Fibroblast of skin of scalp (primary cell): ENCODE measurements at regions not wholly inside any gene's neighbourhood (a gene's known extent, or its start where the extent isn't known, plus 50 kb on each side); places are given as distances from the start of the nearest gene placed in this dataset.

Experiments used
- DNase-seq: peaks from one replicate; pipeline ENCODE4 v3.0.0-alpha.2; 2013

DNA sequence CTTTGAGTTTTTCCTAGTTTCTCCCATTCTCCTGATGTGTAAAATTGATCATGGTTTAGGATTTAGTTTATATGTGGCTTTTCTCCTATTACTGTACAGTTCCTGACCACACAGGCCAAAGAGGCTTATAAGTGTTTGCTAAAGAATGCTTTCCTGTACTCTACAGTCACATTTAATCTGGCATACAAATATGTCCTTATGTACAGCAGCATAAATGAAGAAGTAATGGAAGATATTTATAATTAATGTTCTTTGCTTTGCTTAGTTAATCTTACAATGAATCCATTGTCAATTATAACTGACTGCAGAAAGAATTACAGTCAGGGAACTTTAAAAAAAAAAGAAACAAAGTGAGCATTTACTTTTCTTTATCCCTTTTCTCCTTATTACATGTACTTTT is 293.9 kb downstream of the KCNC2 start:
- no peak for DNase-seq

DNA sequence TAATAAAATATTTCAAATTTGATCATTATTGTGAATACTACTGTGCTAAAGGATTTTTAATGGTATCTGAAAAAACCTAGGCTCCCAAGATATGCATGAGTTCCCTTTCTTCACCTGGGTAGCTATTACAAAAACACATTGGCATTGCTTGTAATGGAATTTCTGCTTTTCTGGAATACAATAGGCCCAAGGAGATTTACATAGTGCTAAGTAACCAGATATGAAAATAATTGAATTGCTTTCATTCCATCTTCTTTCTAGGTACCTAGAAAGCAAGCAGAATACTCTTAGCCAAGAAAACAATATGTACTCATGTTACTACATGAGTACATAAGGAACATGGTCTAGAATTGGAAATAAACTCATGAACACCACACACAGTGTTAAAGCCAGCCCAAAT is 291.9 kb downstream of the KCNC2 start:
- DNase-seq = no peak

DNA sequence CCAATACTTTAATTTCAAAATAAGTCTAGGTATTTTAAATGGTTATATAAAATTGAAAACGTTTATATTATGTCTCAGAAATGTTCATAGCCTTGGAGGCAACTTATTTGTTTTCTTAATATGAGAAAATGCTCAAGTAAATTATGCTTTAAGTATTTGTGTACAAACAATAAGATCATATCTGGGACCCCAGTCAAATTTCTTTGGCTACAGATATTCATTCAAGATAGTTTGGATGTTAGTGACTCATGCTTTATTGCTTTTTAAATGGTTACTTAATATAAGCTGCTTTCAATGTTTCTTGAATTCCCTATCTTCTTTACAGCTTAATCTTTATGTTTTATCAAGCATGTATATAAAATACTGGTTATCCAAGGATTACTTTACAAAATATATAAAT is 291.3 kb downstream of the KCNC2 start:
- DNase-seq = no peak

DNA sequence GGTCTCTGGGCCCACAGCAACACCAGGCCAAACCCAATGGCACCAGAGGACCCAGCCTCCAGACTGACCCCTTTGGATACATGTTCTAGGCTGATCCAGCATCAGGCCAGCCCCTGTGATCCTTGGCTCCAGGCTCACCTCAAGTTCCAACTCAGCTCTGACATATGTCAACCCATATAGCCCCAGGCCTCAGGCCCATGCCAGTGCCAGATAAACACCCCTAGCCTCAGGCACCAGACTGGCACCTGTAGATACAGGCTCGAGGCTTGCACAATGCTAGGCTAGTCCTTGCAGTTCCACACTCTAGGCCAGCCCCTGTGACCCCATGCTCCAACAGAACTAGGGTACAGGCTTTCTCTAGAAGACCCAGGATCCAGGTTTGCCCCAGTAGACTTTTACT is 287.5 kb downstream of the KCNC2 start:
- no peak for DNase-seq

DNA sequence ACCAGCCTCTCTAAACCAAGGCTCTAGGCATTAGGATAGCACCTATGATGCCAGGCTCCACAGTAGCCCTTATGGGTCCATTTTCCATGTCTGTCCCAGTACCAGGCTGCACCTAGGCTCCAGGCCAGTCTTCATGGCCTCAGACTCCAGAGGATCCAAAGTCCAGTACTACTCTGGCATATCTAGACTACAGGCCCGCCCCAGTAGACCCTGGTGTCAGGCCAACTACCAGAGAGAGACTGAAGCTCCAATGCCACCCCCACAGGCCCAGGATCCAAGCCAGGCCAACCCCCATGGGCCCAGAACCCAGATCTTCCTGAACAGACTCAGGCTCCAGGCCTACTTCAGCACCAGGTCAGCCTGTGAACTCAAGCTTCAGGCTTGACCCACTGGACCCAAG is 287.0 kb downstream of the KCNC2 start:
- DNase-seq = no peak

DNA sequence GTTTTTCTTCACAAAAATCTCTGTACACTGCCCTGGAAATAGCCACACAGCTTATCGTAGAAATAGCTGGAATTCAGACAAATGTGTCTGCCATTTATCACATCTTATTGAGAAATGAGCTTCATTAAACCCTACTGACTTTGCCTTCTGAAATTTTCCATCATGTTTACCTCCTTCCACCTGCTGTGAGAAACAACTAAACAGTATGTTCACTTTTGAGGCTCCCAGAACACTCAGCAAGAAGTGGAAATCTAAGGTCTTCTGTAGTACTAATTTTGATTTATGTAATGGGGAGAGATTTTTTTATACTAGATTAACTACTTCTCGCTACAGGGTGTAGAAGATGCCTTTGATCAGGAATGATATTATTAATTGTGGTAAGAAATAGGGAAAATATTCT is 268.0 kb downstream of the KCNC2 start:
- no peak for DNase-seq

DNA sequence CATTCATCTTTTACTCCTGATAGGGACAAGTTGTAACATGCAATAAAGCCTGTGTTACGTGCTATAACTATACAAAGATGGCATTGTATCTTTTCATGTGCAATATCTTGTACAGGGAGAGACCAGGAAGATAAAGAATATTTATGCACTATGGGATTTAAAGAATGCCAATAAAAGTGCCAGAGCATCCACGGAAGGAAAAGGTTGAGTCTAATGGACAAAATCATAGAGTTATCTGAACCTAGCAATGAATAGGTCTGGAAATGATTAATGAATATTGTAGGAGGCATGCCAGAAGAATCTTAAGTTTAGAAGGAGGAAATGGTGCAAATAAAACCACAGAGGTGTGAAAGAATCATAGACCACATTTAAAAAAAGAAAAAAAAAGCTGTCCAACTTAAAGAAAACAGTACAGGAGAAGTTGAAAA is 263.9 kb downstream of the KCNC2 start:
- no peak for DNase-seq

DNA sequence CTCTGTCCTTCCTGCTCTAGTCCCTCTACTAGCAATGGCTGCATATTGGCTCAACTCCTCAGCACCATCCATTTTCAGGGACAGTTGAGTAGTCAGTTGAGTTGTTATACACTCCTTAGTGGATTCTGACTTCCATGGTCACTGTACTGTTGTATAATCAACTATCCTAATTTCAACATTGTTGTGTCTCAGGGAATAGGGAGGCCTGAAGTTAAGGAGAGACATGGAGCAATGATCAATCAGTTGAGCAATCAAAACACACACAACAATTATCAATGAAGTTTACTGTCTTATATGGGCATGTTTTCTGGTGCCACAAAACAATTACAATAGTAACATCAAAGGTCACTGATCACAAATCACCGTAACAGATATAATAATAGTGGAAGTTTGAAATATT is 255.9 kb downstream of the KCNC2 start:
- DNase-seq = no peak

DNA sequence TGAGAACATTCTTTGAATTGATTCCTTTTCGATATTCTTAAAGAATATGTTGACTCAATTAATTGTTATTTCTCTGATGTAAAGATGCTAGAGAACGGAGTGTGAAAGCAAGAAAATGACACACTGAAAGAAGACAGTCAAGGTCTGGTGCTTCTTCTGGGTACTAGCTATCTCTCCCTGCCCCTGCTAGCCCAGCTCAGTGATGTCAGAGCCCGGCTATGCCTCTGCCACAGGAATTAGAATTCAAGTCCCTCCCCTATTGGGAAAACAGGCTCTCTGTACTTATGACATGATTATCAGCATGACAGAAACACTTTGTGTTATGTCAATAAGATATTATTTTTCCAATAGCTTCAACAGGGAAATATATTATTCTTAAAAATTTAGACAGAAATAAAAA is 252.4 kb downstream of the KCNC2 start:
- no peak for DNase-seq

DNA sequence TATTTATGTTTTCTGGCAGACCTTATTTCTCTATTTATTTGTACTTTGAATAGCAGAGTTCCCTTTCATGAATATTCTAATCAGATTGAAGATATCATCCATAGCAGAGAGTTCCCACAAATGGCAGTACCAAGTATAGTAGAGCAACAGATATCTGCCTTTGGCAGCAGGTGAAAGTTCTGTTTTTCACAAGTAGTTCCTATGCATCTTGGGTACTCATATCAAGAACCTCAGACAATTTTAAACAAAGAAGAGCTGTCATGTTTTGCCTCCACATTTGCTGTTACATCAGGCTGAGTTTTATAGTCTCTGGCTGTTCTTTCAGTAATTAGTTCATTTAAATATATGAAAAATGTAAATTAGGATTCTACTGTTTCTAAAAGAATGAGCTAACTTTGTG is 252.0 kb downstream of the KCNC2 start:
- no peak for DNase-seq

DNA sequence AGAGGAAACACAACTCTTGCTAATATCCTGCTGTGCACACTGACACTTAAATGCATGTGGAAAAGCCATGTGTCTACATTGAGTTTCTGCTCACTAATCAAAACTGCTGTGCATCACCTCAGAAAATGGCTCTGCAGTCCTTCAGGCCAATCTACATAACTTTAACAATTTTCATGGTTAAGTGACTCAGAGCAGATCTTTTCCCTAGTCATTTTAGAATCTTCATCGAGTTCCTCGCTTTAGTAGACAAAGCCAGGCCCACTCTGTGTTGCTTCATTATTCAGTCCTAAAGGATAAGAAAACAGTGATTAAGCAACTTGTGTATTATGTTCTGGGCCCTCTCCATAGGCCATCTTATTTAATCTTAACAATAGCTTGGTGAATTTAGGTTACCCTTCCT is 250.0 kb downstream of the KCNC2 start:
- no peak for DNase-seq

DNA sequence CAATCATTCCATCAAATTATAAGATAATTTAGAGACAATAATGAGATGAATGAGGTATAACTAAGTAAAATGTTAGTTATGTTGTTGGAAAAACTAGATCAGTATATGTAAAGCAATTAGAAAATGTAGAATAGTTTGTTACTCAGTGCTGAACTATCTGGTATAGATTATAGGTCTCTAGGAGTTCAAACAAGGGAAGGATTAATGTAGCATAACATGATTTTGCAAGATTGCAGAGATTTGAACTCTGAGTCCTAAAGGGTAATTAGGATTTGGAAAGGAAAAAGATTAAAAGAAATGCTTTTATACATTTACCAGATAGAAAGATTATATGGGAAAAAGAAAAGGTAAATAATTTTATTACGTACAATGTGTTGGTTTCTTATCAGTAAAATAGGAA is 246.3 kb downstream of the KCNC2 start:
- no peak for DNase-seq

DNA sequence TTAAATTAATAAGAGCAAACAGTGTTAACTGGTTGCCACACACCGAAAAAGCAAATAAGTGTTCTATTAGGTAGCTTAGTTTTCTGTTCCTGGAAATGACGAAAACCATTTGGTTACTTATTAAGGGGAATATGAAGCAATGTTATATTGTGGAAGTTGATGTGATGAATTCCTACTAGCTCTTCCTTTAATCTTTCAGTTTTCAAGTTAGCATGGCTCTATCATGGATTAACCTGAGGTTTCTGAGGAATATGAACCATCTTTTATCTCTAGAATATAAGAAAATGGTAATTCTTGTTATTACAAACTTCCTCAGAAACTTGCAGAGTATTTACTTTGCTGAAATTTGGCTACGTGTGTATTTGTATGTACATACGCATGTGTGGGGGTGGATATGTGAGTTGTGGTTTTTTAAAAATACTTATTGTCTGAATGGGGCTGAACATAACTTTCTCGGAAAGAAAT is 245.7 kb downstream of the KCNC2 start:
- DNase-seq = no peak

DNA sequence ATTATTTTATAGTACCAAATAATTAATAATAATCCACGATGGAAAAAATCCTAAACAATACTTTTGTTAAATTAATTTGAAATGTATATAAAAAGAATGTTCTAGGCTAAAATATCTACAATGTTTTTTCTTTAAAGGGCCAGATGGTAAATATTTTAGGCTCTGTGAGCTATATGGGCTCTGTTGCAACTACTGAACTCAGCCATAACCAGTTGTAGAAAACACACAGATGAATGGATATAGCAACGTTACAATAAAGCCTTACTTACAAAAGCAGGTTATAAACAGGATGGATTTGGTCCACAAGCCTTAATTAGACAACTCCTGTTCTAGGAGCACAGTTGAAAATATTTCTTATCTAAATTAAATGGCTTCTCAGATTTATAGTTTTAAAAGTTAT is 245.2 kb downstream of the KCNC2 start:
- no peak for DNase-seq

DNA sequence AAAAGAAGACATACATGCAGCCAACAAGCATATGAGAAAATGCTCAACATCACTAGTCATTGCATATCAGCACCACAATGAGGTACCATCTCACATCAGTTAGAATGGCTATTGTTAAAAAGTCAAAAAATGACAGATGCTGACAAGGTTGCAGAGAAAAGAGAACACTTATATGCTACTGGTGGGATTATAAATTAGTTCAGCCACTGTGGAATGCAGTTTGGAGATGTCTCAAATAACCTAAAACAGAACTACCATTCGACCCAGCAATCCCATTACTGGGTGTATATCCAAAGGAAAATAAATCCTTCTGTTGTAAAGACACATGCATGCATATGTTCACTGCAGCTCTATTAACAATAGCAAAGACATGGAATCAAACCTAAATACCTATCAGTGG is 238.4 kb downstream of the KCNC2 start:
- DNase-seq = no peak

DNA sequence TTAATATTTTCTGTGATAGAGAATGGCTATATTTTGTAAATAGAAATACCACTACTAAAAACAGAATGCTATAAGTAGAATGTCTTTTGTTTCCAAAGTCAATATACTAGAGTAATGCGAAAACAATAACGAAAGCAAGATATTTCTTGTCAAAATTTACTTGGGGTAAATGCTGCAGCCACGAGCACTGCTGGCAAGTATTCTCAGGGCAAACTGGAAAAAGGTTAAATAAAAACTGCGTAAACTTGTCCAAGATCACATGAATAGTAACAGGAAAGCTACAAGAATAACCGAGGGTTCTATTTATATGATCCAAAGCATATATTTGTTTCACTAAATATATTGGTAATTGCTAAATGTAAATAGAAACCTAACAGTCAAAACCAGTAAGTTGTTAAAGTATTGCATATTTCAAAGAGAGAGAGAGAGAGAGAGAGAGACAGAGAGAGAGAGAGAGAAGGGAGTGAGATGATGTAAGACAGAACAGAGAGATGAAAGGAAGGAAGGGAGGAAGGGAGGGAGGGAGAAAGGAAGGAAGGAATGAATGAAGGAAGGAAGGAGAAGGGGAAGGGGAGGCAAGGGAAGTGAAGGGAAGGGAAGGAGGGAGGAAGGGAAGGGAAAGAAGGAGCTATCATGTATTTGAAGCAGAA is 231.7 kb downstream of the KCNC2 start:
- DNase-seq = no peak

DNA sequence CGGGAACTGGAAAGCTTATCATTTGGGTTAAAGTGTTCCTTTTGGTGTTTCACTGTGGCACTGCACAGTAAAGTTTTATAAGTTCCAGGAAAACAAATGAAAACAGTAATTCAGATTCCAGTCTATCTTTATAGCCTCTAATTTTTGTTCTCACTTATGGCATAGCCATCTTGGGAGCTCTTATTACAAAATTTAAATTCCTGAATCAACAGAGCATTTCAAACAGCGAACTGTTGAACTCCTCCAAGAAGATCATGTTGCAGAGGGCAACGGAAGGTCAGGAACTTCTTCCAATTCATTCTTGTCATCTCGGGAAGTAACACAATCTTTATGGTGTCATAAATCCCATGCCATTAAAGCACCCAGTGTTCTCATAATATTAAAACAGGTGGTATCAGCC is 229.1 kb downstream of the KCNC2 start:
- no peak for DNase-seq

DNA sequence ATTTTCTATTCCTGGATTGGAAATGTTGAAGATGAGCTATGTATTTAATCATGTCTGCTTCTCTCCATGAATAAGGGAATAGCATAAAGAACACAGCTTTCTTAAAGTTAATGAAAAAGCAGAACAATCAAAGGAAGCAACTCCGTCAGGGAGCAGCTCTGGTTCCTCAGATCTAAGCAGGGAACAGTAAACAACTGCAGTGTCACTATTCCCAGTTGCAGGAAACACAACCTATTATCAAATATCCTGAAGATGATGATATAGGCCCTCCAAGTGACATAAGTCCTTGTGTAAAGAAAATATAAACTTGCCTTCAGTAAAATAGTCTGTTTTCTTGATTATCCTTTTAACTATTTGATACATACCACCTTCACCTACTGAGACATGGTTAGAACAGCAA is 228.1 kb downstream of the KCNC2 start:
- no peak for DNase-seq

DNA sequence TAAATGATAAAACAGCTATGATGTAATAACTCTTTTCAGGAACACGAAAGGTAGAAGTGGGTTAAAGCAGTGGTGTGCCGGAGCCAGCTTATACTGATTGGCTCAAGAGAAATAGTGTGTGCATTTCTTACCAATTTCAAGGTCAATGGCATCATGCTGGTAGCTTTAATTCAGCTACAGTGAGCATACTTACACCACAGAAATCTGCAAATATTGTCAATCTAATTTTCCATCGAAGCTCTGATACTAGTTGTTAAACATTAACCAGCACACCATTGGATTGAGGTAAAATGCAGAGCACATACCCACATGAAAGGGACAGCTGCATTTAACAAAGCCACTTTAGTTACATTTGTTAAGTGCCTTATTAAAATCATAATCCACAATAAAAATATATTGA is 225.7 kb downstream of the KCNC2 start:
- no peak for DNase-seq

DNA sequence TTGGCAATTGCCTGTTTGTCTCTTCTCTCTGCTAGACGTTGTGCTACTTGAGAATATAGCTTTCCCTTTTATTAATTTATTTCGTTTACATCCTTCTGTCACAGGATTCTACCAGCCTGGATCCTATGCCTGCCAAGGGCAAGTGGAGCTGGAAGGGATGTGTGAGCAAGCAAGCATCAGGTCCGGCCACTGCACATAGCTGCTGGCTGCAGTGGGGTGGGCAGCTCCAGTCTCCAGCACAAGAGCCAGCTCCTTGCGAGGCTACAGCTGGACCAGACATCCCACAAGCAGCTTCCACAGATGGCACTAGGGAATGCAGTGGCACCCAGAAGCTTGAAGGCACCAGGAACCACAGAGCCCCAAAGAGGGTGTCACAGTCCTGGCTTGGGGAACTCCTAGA is 225.0 kb downstream of the KCNC2 start:
- no peak for DNase-seq

DNA sequence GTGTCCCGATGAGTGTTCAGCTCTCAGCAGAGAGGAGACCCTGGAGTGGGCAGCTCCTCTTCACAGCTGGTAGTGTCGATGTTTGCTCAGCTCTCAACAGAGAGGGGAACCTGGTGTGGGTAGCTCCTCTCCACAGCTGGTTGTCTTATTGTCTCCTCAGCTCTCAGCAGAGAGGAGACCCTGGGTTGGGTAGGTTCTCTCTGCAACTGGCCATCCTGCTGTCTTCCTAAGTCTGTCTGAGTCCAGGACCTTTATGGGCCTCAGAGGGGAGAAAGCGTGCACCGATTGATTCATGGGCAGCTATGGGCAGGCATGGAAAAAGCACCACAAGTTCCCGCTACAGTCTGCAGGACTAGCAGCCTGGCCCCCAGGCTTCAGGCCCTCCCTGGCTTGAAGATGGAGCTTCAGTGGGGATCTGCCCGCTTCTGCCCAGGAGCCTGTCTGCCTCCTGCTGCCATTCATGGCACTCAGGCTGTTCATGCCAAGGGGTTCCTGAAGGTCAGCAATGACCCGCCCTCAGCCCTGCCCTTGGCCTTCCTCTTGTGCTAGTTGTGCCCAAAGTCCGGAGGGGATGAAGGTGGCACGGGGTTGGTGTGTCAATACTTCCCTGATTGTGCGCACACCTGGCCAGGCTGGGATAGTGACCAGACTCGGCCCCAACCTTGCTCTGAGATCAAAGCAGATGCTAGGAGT is 224.2 kb downstream of the KCNC2 start:
- DNase-seq = no peak

DNA sequence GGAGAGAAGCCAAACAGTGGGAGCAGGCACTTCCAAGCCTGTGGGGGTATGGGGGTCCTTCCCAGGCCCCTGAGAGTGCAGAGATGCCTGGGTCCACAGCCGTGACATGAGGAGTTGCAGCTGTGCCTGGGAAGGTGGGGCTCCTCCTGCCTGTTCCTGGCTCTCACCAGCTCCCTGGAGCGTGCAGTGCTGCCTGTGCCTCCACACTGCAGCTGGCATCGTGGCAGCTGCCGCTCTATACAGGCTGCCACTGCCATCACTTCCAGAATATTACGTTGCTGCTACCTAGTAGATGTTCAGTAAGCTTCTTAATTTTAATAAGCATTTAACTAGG is 223.7 kb downstream of the KCNC2 start:
- no peak for DNase-seq

DNA sequence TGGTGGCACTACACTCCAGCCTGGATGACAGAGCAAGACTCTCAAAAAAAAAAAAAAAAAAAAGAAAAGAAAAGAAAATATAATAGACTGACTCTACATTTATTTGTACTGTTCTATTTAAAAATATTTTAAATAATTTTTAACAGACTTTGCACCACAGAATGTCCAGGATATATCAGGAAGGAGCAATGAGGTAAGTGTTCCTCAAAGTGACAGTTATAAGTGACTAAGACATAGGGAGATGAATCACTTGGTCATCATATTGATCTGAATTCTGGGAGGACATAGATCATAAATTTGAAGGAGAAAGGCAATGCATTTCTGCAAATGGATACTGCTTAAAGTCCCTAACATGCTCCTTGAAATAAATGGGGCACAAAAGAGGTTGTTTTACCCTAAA is 221.5 kb downstream of the KCNC2 start:
- no peak for DNase-seq
